ENCODE measurements at regions not wholly inside any gene's neighbourhood (a gene's known extent, or its start where the extent isn't known, plus 50 kb on each side); places are given as distances from the start of the nearest gene placed in this dataset.
A peak's percentile ranks its signal among the peaks of the same experiment; 100 is the strongest.

- H3K4me3 ChIP-seq, result no peak overlapping the region
- H4K20me1 ChIP-seq, result no peaks in the 10 kb centered on the region
- H3K4me2 ChIP-seq, result peak overlapping the region; percentile 98
- H3K9me3 ChIP-seq, result no peaks in the 10 kb centered on the region
- H3K36me3 ChIP-seq, result no peaks in the 10 kb centered on the region
- TF ChIP-seq Cebpa-rat (IDR thresholded peaks at IDR 0.05), result no peak
- H3K4me1 ChIP-seq, result peaks cover 84% of the 10 kb centered on the region
- H3K27me3 ChIP-seq, result no peaks in the 10 kb centered on the region
- H3K9ac ChIP-seq, result peak overlapping the region; percentile 74; the same call in 1 of the 2 replicates
- peak overlapping the region; percentile 94 for H3K27ac ChIP-seq
Observed at GRCh38 chr7:1383398-1384112, 75.7 kb downstream of the MICALL2 start.

- peak overlapping the region; percentile 74; the same call in 1 of the 2 replicates for H3K9ac ChIP-seq
- no peaks in the 10 kb centered on the region for H3K9me3 ChIP-seq
- H3K27ac ChIP-seq, result peak overlapping the region; percentile 94
- no peaks in the 10 kb centered on the region for H4K20me1 ChIP-seq
- H3K27me3 ChIP-seq, result no peaks in the 10 kb centered on the region
- peaks cover 89% of the 10 kb centered on the region for H3K4me1 ChIP-seq
- H3K36me3 ChIP-seq, result no peaks in the 10 kb centered on the region
- TF ChIP-seq Cebpa-rat (IDR thresholded peaks at IDR 0.05), result no peak
- no peak overlapping the region for H3K4me3 ChIP-seq
- peak overlapping the region; percentile 98 for H3K4me2 ChIP-seq
Observed at GRCh38 chr7:1384113-1384415, 75.2 kb downstream of the MICALL2 start.
